AG09319 (cell line): ENCODE measurements at regions not wholly inside any gene's neighbourhood (a gene's known extent, or its start where the extent isn't known, plus 50 kb on each side); places are given as distances from the start of the nearest gene placed in this dataset.
"Not testable (repeated sequence)": the region's sequence is repeated elsewhere in the genome, so short reads cannot be mapped to it uniquely, and the experiment has no call there.

ENCODE experiments used
- DNase-seq: peaks from one replicate; pipeline ENCODE4 v3.0.0-alpha.2; 2010; ENCODE audit warnings: low read depth; ENCODE audit errors: extremely low read depth
- TF ChIP-seq, protein P1 (sequence below): IDR thresholded peaks from 2 replicates; pipeline ENCODE4 v1.5.1; 2011; ENCODE audit warnings: low read depth, mild to moderate bottlenecking, inconsistent platforms, low read length, moderate library complexity

DNA sequence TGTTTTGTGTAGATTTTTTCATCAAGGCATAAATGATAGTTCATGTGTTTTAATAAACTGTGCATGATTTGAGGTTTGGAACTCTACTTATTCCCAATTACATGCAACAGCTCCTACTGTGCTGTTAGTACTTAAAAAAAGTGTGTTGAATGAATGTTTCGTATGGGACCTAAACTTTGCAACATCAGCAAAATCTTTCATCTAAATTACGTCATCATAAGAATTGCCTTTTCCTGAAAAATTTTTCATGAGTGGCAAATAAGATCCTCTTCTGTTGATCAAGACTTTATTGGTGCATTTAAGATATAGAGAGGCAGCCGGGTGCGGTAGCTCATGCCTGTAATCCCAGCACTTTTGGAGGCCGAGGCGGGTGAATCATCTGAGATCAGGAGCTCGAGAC, 826.1 kb downstream of the SEMA5A start:
- no peak for DNase-seq
- TF ChIP-seq, protein P1, sequence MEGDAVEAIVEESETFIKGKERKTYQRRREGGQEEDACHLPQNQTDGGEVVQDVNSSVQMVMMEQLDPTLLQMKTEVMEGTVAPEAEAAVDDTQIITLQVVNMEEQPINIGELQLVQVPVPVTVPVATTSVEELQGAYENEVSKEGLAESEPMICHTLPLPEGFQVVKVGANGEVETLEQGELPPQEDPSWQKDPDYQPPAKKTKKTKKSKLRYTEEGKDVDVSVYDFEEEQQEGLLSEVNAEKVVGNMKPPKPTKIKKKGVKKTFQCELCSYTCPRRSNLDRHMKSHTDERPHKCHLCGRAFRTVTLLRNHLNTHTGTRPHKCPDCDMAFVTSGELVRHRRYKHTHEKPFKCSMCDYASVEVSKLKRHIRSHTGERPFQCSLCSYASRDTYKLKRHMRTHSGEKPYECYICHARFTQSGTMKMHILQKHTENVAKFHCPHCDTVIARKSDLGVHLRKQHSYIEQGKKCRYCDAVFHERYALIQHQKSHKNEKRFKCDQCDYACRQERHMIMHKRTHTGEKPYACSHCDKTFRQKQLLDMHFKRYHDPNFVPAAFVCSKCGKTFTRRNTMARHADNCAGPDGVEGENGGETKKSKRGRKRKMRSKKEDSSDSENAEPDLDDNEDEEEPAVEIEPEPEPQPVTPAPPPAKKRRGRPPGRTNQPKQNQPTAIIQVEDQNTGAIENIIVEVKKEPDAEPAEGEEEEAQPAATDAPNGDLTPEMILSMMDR: no peak

DNA sequence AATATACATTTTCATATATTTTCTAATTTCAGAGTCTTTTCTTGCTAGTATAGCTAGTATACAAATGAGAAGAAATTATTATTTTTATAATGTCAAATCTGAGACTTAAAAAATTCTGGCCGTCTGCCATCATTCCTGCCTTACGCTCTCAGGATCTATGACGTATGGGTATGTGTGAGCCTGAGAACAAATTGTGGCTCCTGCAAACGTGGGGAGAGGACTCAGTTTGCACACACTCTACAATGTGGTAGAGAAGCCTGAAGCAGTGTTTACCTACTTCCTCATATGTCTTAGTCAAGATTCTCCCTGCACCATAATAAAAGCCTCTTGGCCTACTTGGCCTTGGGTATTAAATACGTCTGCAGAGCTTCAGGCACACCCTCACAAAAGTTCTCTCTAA, 825.4 kb downstream of the SEMA5A start:
- TF ChIP-seq, protein P1: no peak
- DNase-seq: no peak

DNA sequence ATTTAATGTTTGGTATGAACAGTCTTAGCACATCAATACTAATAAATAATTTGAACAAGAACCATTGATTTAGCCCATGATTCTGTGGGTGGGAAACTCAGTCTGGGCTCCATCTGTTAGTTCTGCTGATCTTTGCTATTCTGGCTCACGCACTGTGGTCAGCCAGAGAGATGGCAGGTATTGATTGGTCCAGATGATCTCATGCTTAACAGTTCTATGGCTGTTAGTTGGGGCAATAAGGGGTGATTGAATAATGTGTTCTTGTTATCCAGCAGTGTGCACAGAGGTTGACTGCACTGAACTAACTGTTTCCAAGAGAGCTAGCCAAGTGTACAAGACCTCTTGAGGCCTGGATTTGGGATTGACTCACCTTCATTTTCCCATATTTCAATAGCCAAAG, 824.3 kb downstream of the SEMA5A start:
- no peak for DNase-seq
- TF ChIP-seq, protein P1: no peak

DNA sequence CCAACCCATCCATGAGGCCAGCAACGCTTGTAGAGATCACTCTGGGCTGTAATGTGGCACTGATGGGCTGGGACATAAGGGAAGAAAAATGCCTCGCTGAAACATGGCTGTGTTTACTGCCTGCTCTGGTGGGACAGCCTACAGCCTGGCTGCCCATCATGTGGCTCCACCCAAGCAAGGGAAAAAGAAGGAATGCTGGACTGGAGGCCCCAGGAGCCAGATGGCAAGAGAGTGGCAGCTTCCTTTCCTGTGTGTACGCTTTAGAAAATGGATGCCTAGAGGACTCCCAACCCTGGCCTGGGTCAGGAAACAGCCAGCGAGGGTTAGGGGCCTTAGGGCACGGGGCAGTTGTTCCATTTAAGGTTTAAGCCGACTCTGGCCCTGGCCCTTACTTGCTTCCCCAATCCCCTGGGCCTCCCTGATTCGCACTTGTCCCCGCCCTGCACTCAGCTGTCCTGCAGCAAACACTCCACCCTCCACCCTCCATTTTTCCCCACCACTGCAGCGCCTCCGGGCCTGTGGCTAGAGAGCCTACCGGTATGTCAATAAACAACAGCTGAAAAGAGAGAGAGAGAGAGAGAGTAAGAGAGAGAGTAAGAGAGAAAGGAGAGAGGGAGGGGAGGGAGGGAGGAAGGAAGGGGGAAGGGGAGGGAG, 819.4 kb downstream of the SEMA5A start:
- DNase-seq: no peak
- TF ChIP-seq, protein P1: no peak

DNA sequence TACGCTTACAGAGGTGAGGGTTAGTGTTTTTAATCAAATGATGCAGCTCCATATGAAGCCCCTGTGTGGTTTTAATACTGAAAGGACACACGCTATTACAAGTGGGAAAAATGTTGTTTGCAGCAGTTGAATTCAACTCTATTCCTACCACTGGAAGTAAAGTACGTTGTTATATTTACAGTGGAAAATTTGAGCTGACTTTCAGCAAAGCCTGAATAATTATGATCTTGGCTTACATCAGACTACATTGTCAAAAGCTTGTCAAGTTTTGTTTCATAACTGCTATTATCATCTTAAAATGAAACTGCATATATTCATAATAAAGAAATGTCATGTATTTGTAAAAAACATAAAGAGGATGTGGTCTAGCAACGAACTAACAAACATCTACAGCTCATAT, 818.5 kb downstream of the SEMA5A start:
- TF ChIP-seq, protein P1: no peak
- no peak for DNase-seq

DNA sequence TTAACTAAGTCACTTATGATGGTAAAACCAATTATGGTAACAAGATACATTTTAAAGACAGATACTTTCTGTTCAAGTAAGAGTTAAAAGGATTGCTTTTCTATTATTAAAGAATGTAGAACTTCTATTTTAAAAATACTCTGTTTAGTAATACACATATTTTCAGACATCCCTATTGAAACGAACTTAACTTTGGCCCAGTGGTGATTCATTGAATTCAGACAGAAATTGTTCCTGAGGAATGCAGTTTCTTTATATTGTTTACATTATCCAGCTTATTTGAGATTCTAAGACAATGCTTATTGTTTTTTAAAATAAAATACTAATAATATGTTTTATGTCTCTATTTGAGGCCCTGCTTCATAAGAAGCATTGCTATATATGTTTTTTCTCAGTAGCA, 816.4 kb downstream of the SEMA5A start:
- DNase-seq: no peak
- TF ChIP-seq, protein P1: no peak

DNA sequence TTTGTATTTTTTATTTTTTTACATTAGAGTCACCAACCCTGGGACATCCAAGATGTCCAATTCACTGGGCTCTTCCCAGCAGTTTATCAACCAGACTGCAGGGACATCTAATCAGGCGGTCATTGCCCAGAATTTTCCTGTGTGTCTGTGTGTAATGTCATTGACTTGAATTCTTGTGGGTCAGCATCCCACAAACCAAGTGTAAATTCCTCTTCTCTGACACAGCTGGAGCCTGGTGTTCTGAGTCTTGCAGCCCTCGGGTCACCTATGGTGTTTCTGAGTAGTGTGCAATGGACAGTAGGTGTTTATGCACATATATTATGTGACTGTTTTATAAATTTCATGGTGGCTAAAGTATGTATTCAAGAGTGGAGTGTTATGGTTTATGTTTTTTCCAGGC, 815.7 kb downstream of the SEMA5A start:
- DNase-seq: no peak
- TF ChIP-seq, protein P1: no peak

DNA sequence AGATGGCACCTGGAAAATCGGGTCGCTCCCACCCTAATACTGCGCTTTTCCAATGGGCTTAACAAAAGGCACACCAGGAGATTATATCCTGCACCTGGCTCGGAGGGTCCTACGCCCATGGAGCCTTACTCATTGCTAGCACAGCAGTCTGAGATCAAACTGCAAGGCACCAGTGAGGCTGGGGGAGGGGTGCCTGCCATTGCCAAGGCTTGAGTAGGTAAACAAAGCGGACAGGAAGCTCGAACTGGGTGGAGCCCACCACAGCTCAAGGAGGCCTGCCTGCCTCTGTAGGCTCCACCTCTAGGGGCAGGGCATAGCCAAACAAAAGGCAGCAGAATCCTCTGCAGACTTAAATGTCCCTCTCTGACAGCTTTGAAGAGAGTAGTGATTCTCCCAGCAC, 814.8 kb downstream of the SEMA5A start:
- not testable (repeated sequence) for DNase-seq
